ENCODE measurements at regions not wholly inside any gene's neighbourhood (a gene's known extent, or its start where the extent isn't known, plus 50 kb on each side); places are given as distances from the start of the nearest gene placed in this dataset.

GRCh38 chr4:162684371-162684700 lies 482.4 kb downstream of the NAF1 start:
- no peak for TF ChIP-seq CTCF (IDR thresholded peaks at IDR 0.05)
- TF ChIP-seq POLR2A (IDR thresholded peaks at IDR 0.05) = no peak
